Neural progenitor cell (in vitro differentiated cells): ENCODE measurements at regions not wholly inside any gene's neighbourhood (a gene's known extent, or its start where the extent isn't known, plus 50 kb on each side); places are given as distances from the start of the nearest gene placed in this dataset.

Experiments
- DNase-seq: peaks from one replicate; pipeline ENCODE4 v3.0.0-alpha.2; 2016; ENCODE audit warnings: low spot score
- H2AFZ ChIP-seq: fragments of 200-600 bp; sonication (generic); replicated peaks from 2 replicates; pipeline ENCODE4 v1.6.1; 2016; ENCODE audit warnings: antibody characterized with exemption
- H3F3A ChIP-seq: fragments of 200-600 bp; sonication (generic); 2 replicates; pipeline ENCODE4 v1.6.1; 2016; ENCODE audit warnings: antibody characterized with exemption, low read depth
- H3K27ac ChIP-seq: fragments of 200-600 bp; sonication (generic); 2 replicates; pipeline ENCODE4 v1.5.1; 2016; ENCODE audit warnings: mild to moderate bottlenecking
- H3K27me3 ChIP-seq: fragments of 200-600 bp; sonication (generic); 2 replicates; pipeline ENCODE4 v1.6.1; 2016; ENCODE audit warnings: mild to moderate bottlenecking, moderate library complexity
- H3K36me3 ChIP-seq: fragments of 200-600 bp; sonication (generic); 2 replicates; pipeline ENCODE4 v1.5.1; 2016
- H3K4me1 ChIP-seq: fragments of 200-600 bp; sonication (generic); 2 replicates; pipeline ENCODE4 v1.6.1; 2016; ENCODE audit warnings: mixed run types
- H3K4me2 ChIP-seq: fragments of 200-600 bp; sonication (generic); 2 replicates; pipeline ENCODE4 v1.6.1; 2016
- H3K4me3 ChIP-seq: fragments of 200-600 bp; sonication (generic); 2 replicates; pipeline ENCODE4 v1.5.1; 2016
- H3K79me2 ChIP-seq: fragments of 200-600 bp; sonication (generic); 2 replicates; pipeline ENCODE4 v1.6.1; 2016; ENCODE audit warnings: low read depth
- H3K9ac ChIP-seq: fragments of 200-600 bp; sonication (generic); 2 replicates; pipeline ENCODE4 v1.6.1; 2016
- H3K9me3 ChIP-seq: fragments of 200-600 bp; sonication (generic); 2 replicates; pipeline ENCODE4 v1.5.1; 2016; ENCODE audit warnings: low read depth
- H4K20me1 ChIP-seq: fragments of 200-600 bp; sonication (generic); 2 replicates; pipeline ENCODE4 v1.6.1; 2016; ENCODE audit warnings: low read depth
- H3K27ac Mint-ChIP-seq: 3 replicates; pipeline ENCODE4 v1.8.0; 2021; ENCODE audit warnings: mixed read lengths
- H3K27me3 Mint-ChIP-seq: 2 replicates; pipeline ENCODE4 v1.8.0; 2022; ENCODE audit warnings: low read depth, mild to moderate bottlenecking, inconsistent platforms, moderate library complexity, mixed read lengths; ENCODE audit not compliant: insufficient read depth
- H3K36me3 Mint-ChIP-seq: 3 replicates; pipeline ENCODE4 v1.8.0; 2021; ENCODE audit warnings: mixed read lengths
- H3K4me1 Mint-ChIP-seq: 3 replicates; pipeline ENCODE4 v1.8.0; 2021; ENCODE audit warnings: mixed read lengths
- H3K4me3 Mint-ChIP-seq: 3 replicates; pipeline ENCODE4 v1.8.0; 2021; ENCODE audit warnings: mild to moderate bottlenecking, moderate library complexity, mixed read lengths
- H3K9me3 Mint-ChIP-seq: 3 replicates; pipeline ENCODE4 v1.8.0; 2020; ENCODE audit warnings: mixed read lengths
- EZH2 ChIP-seq: fragments of 200-600 bp; sonication (generic); IDR thresholded peaks from 2 replicates; pipeline ENCODE4 v1.6.1; 2017; ENCODE audit warnings: antibody characterized with exemption, mild to moderate bottlenecking, moderate library complexity
- EZH2phosphoT487 ChIP-seq: fragments of 200-600 bp; sonication (generic); IDR thresholded peaks from 2 replicates; pipeline ENCODE4 v1.6.1; 2017; ENCODE audit warnings: antibody characterized with exemption
- TF ChIP-seq, protein P1 (sequence below): fragments of 200-600 bp; sonication (generic); IDR thresholded peaks from 2 replicates; pipeline ENCODE4 v1.5.1; 2017; ENCODE audit warnings: antibody characterized with exemption, mild to moderate bottlenecking

DNA sequence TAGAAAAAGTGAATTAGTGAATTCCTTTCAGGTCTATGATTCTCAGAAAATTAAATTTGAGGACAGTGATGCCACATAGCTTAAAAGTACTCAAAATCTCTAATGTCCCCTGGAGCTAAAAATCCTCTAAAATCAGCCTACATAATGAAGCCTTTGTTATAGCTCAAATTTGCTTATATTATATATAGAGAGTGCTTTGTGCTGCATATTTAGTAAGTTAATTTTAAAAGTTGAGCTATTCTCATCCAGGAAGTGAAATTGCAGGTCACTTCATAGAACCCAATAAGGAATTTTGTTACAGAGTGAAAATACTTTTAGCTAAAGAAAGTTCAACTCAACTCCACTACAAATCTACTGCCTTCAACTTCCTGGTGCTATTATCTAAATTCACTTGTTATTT is 507.5 kb upstream of the MAP3K7 start:
- no peak overlapping the region for H3K27ac Mint-ChIP-seq

DNA sequence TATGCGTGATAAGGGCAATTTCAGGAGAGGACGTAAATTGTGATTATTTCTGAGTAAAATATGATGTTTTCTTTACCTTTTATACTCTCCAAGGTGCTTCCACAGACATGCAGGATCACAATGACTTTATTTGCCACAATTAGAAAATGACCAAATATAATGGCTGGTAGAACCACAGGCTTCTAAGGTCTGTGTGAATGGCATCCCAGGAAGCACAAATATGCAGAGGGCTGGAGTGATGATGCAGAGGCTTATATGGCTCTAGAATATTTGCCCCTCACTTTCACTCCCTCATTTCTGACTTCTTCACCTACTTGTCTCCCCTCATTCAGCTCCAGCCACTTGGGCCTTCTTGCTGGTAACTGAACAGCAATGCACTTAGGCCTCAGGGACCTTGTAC is 502.1 kb upstream of the MAP3K7 start:
- Histone ChIP-seq H3K9me3 (no peaks in the 10 kb centered on the region), H3F3A (no peaks in the 10 kb centered on the region), H3K79me2 (no peaks in the 10 kb centered on the region), H3K4me2 (peak overlapping the region; percentile 62), H3K27ac (no peak overlapping the region), H4K20me1 (no peaks in the 10 kb centered on the region), H3K36me3 (no peaks in the 10 kb centered on the region), H3K9ac (no peak overlapping the region), H3K4me1 (peaks cover 28% of the 10 kb centered on the region), H3K27me3 (no peaks in the 10 kb centered on the region), H2AFZ (no peak overlapping the region), H3K4me3 (no peak overlapping the region)
- no peak for DNase-seq
- no peaks in the 10 kb centered on the region for H3K9me3 Mint-ChIP-seq
- no peak overlapping the region for H3K4me3 Mint-ChIP-seq
- no peak for TF ChIP-seq EZH2
- TF ChIP-seq EZH2phosphoT487, result no peak
- TF ChIP-seq, protein P1, sequence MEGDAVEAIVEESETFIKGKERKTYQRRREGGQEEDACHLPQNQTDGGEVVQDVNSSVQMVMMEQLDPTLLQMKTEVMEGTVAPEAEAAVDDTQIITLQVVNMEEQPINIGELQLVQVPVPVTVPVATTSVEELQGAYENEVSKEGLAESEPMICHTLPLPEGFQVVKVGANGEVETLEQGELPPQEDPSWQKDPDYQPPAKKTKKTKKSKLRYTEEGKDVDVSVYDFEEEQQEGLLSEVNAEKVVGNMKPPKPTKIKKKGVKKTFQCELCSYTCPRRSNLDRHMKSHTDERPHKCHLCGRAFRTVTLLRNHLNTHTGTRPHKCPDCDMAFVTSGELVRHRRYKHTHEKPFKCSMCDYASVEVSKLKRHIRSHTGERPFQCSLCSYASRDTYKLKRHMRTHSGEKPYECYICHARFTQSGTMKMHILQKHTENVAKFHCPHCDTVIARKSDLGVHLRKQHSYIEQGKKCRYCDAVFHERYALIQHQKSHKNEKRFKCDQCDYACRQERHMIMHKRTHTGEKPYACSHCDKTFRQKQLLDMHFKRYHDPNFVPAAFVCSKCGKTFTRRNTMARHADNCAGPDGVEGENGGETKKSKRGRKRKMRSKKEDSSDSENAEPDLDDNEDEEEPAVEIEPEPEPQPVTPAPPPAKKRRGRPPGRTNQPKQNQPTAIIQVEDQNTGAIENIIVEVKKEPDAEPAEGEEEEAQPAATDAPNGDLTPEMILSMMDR, result no peak
- peaks cover 13% of the 10 kb centered on the region for H3K4me1 Mint-ChIP-seq
- H3K27ac Mint-ChIP-seq, result no peak overlapping the region
- peaks cover 2% of the 10 kb centered on the region for H3K27me3 Mint-ChIP-seq
- no peaks in the 10 kb centered on the region for H3K36me3 Mint-ChIP-seq

More for the DNA sequence above, 507.5 kb upstream of the MAP3K7 start:
- Histone ChIP-seq H3K4me2 (no peak overlapping the region), H3K4me3 (no peak overlapping the region), H3K4me1 (peaks cover 6% of the 10 kb centered on the region), H3F3A (no peaks in the 10 kb centered on the region), H3K27me3 (no peaks in the 10 kb centered on the region), H4K20me1 (no peaks in the 10 kb centered on the region), H3K79me2 (no peaks in the 10 kb centered on the region), H3K36me3 (no peaks in the 10 kb centered on the region), H3K9ac (no peak overlapping the region), H2AFZ (no peak overlapping the region), H3K27ac (no peak overlapping the region), H3K9me3 (no peaks in the 10 kb centered on the region)
- Mint-ChIP-seq H3K36me3 (no peaks in the 10 kb centered on the region), H3K4me3 (no peak overlapping the region), H3K9me3 (no peaks in the 10 kb centered on the region), H3K27me3 (peaks cover 5% of the 10 kb centered on the region), H3K4me1 (peaks cover 13% of the 10 kb centered on the region)
- no peak for DNase-seq
- TF ChIP-seq, protein P1, result no peak

DNA sequence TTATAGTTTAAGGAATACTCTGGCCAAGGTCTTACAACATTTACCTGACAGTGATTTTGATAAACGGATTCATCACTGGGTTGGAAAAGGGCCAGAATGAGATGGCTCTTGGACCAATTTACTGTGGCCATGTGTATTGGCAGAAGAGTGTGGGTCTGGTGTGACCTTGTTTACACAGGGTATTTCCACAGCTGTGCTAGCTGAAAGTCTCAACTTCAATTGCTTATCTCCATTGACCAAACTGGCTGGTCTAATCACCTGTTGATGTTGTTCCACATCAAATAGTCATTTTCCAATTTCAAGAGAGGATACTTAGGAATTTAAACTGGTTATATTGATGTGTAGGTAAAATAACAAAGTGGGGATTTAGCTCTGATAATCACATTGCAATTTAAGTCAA is 501.6 kb upstream of the MAP3K7 start:
- no peak overlapping the region for H3K27ac ChIP-seq
- peak overlapping the region; percentile 62 for H3K4me2 ChIP-seq
- no peaks in the 10 kb centered on the region for H3F3A ChIP-seq
- H3K36me3 ChIP-seq, result no peaks in the 10 kb centered on the region
- no peak overlapping the region for H3K4me3 ChIP-seq
- Mint-ChIP-seq H3K4me1 (peaks cover 14% of the 10 kb centered on the region), H3K27ac (no peak overlapping the region), H3K4me3 (no peak overlapping the region), H3K36me3 (no peaks in the 10 kb centered on the region), H3K9me3 (no peaks in the 10 kb centered on the region), H3K27me3 (peaks cover 2% of the 10 kb centered on the region)
- H4K20me1 ChIP-seq, result no peaks in the 10 kb centered on the region
- no peak overlapping the region for H3K9ac ChIP-seq
- peaks cover 31% of the 10 kb centered on the region for H3K4me1 ChIP-seq
- TF ChIP-seq, protein P1, result no peak
- no peaks in the 10 kb centered on the region for H3K9me3 ChIP-seq
- H3K27me3 ChIP-seq, result no peaks in the 10 kb centered on the region
- no peak overlapping the region for H2AFZ ChIP-seq
- H3K79me2 ChIP-seq, result no peaks in the 10 kb centered on the region
- DNase-seq, result no peak

DNA sequence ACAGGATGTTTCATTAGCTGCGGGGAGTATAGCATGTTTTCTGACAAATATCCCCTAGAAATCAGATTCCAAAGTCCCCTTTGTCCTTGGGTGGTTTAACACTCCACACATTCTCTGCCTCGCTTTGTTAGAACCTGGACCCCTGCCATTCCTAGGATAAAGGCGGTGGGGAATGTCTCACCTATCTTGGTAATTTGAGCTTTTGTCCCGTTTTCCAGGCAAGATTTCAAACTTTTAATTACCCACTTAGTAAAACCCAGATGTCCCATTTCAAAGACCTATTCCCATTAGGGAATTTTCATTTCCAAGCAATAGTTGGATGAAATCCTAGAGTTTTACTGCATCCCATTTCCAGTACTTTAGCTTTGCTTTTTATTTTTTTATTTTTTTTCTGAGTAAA is 501.0 kb upstream of the MAP3K7 start:
- H2AFZ ChIP-seq, result no peak overlapping the region
- Mint-ChIP-seq H3K9me3 (no peaks in the 10 kb centered on the region), H3K36me3 (no peaks in the 10 kb centered on the region), H3K27ac (no peak overlapping the region), H3K4me3 (no peak overlapping the region), H3K4me1 (peaks cover 17% of the 10 kb centered on the region), H3K27me3 (peaks cover 2% of the 10 kb centered on the region)
- H3K9me3 ChIP-seq, result no peaks in the 10 kb centered on the region
- peak overlapping the region; percentile 62 for H3K4me2 ChIP-seq
- H3K27ac ChIP-seq, result no peak overlapping the region
- no peaks in the 10 kb centered on the region for H3F3A ChIP-seq
- H3K4me1 ChIP-seq, result peaks cover 37% of the 10 kb centered on the region
- TF ChIP-seq EZH2 (no peak), EZH2phosphoT487 (peak; percentile 38)
- H3K4me3 ChIP-seq, result no peak overlapping the region
- no peaks in the 10 kb centered on the region for H4K20me1 ChIP-seq
- H3K36me3 ChIP-seq, result no peaks in the 10 kb centered on the region
- no peaks in the 10 kb centered on the region for H3K79me2 ChIP-seq
- no peak overlapping the region for H3K9ac ChIP-seq
- DNase-seq, result peak; percentile 85
- no peaks in the 10 kb centered on the region for H3K27me3 ChIP-seq
